ENCODE measurements at regions not wholly inside any gene's neighbourhood (a gene's known extent, or its start where the extent isn't known, plus 50 kb on each side); places are given as distances from the start of the nearest gene placed in this dataset.

- TF ChIP-seq EZH2 (IDR thresholded peaks at IDR 0.05; ENCODE audit: borderline replicate concordance) (no peak), CTCF (IDR thresholded peaks at IDR 0.05; ENCODE audit: poor library complexity) (no peak), EZH2phosphoT487 (IDR thresholded peaks at IDR 0.05; ENCODE audit: low read depth, severe bottlenecking, unreplicated experiment) (no peak)
Measured at GRCh38 chr1:99424087-99424486, 159.8 kb downstream of the PLPPR4 start.
